Caco-2 (cell line): ENCODE measurements at regions not wholly inside any gene's neighbourhood (a gene's known extent, or its start where the extent isn't known, plus 50 kb on each side); places are given as distances from the start of the nearest gene placed in this dataset.

Experiments used
- BruUV-seq: library from RNA; stranded (reverse); fragments of 400-500 nt; replicated peaks from 2 replicates; lab custom pipeline; 2021; lab: Mats Ljungman, UMichigan
- CTCF ChIA-PET: fragments of 300-600 bp; sonication (Branson Sonifier 250); formaldehyde crosslinking; loops from one replicate; lab custom pipeline; 2022; ENCODE audit warnings: antibody characterized with exemption; lab: Charles Lee
- POLR2A ChIA-PET: fragments of 300-600 bp; sonication (Branson Sonifier 250); formaldehyde crosslinking; loops from one replicate; lab custom pipeline; 2022; ENCODE audit warnings: antibody characterized with exemption; lab: Charles Lee
- DNase-seq, 2 experiments: peaks; one replicate each; pipeline versions ENCODE4 v3.0.0 to v3.0.0-alpha.2; 2020 to 2022
- H3K27me3 ChIP-seq: replicated peaks from 2 replicates; pipeline ENCODE4 v1.6.0; 2011; ENCODE audit warnings: low read length; ENCODE audit not compliant: control insufficient read depth, insufficient read depth
- H3K36me3 ChIP-seq: 2 replicates; pipeline ENCODE4 v1.5.1; 2011; ENCODE audit warnings: low read length; ENCODE audit not compliant: control insufficient read depth, insufficient read depth
- H3K4me1 ChIP-seq: fragments of 250-450 bp; sonication (Bioruptor Pico); 2 replicates; pipeline ENCODE4 v1.5.1; 2020; ENCODE audit warnings: mild to moderate bottlenecking
- H3K4me3 ChIP-seq: 2 replicates; pipeline ENCODE4 v1.5.1; 2011; ENCODE audit warnings: low read depth, mild to moderate bottlenecking, control low read depth, low read length
- H3K9me3 ChIP-seq: fragments of 250-450 bp; sonication (Bioruptor Pico); 2 replicates; pipeline ENCODE4 v1.5.1; 2020; ENCODE audit warnings: mild to moderate bottlenecking, moderate library complexity
- H3K27ac Mint-ChIP-seq: one replicate; pipeline ENCODE4 v1.8.0; 2022; ENCODE audit warnings: mixed read lengths; ENCODE audit not compliant: unreplicated experiment
- H3K27me3 Mint-ChIP-seq: one replicate; pipeline ENCODE4 v1.8.0; 2022; ENCODE audit warnings: mixed read lengths; ENCODE audit not compliant: insufficient read depth, unreplicated experiment
- H3K36me3 Mint-ChIP-seq: one replicate; pipeline ENCODE4 v1.8.0; 2022; ENCODE audit warnings: mild to moderate bottlenecking, mixed read lengths; ENCODE audit not compliant: insufficient read depth, unreplicated experiment
- H3K4me1 Mint-ChIP-seq: one replicate; pipeline ENCODE4 v1.8.0; 2022; ENCODE audit warnings: low read depth, mixed read lengths; ENCODE audit not compliant: unreplicated experiment
- H3K4me3 Mint-ChIP-seq: one replicate; pipeline ENCODE4 v1.8.0; 2022; ENCODE audit warnings: mild to moderate bottlenecking, moderate library complexity, mixed read lengths; ENCODE audit not compliant: unreplicated experiment
- H3K9me3 Mint-ChIP-seq: one replicate; pipeline ENCODE4 v1.8.0; 2022; ENCODE audit warnings: mixed read lengths; ENCODE audit not compliant: unreplicated experiment
- CTCF ChIP-seq, 2 experiments: fragments of 200-600 bp in 1 of 2; IDR thresholded peaks; 1 replicate in 1 of 2; 2 replicates in 1 of 2; pipeline versions ENCODE4 v1.5.1 to v1.8.0; 2011 to 2022; ENCODE audit warnings: antibody characterized with exemption in 1 of 2, control low read depth in 1 of 2, inconsistent platforms in 1 of 2, low read depth in 1 of 2, low read length in 1 of 2, mild to moderate bottlenecking in 1 of 2, moderate library complexity in 1 of 2; ENCODE audit not compliant: insufficient read depth in 1 of 2, severe bottlenecking in 1 of 2, unreplicated experiment in 1 of 2
- intact Hi-C: fragments of 100-400 bp; cut with micrococcal nuclease; formaldehyde crosslinking; loops from one replicate; pipeline ENCODE4 v1.10.0; 2022; ENCODE audit not compliant: unreplicated experiment

DNA sequence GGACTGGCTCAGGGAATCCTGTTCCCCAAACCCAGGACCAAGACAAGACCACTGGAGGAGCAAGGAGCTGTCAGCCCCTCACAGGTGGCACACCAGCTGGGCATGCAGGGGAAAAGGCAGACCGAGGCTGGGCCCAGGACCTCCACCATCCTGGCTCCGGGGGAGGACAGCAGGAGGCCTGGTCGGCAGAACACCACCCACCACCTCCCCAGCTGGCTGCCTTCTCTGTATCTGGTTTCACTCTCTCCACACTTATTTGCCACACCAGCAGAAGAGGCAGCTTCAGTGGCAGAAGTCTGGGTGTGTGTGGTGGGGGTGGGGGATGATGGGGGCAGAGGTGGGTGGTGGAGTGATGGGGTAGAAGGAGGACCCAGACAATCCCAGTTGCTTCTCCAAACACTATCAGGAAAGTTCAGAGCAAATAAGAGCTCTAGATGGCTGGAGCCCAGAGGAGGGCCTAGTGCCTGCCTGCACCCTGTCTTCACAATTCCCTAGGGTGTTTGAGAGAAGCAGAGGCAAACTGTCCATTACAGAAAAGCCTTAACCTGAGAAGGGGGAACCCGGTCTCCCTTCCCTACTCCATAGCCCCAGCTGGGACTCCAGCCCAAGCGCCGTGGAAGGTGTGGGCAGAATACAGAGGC lies 51.9 kb upstream of the CDON start:
- H3K4me1 Mint-ChIP-seq, result peaks cover 10% of the 10 kb centered on the region
- no peak overlapping the region for H3K4me3 Mint-ChIP-seq
- H3K27ac Mint-ChIP-seq, result no peak overlapping the region
- H3K9me3 Mint-ChIP-seq, result no peaks in the 10 kb centered on the region
- intact Hi-C loops, result no loop called here
- DNase-seq, result no peak
- no peak for TF ChIP-seq CTCF (IDR thresholded peaks at IDR 0.05; ENCODE audit: insufficient read depth in 1 of 2, low read depth in 1 of 2, low read length in 1 of 2, severe bottlenecking in 1 of 2, unreplicated experiment in 1 of 2)
- Histone ChIP-seq H3K4me3 (no peak overlapping the region), H3K27me3 (no peaks in the 10 kb centered on the region), H3K36me3 (no peaks in the 10 kb centered on the region), H3K9me3 (no peaks in the 10 kb centered on the region), H3K4me1 (no peaks in the 10 kb centered on the region; the same call in 1 of the 2 replicates)
- ChIA-PET POLR2A (no interaction called here), CTCF (interaction anchor here (0.6 to 0.8 kb wide), 2 partner anchors 34 to 222 kb away, joined by 3 to 8 read pairs; no protein-coding TSS in a partner anchor)
- H3K36me3 Mint-ChIP-seq, result no peaks in the 10 kb centered on the region
- no peaks in the 10 kb centered on the region for H3K27me3 Mint-ChIP-seq
- no TSS peak for BruUV-seq

DNA sequence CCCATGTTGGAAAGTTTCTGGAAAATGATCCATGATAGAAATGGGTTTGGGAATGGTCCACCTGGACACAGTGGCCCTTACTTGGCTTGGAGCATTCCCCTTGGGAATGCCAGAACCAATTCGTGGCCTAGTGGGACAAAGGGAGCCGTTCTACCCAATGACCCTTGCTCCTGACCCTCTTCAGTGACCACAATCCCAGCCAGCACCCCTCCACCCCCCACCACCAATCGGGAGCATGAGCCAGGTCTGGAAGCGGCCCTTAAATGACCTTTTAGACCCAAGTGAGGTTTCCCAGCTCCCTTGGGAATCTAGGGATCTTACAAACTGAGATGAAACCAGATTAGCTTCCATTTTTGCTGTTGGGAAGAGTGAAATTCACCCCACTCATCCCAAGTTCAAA lies 51.3 kb upstream of the CDON start:
- Mint-ChIP-seq H3K36me3 (no peaks in the 10 kb centered on the region), H3K9me3 (no peaks in the 10 kb centered on the region), H3K27ac (no peak overlapping the region), H3K27me3 (no peaks in the 10 kb centered on the region), H3K4me3 (no peak overlapping the region), H3K4me1 (peaks cover 10% of the 10 kb centered on the region)
- Histone ChIP-seq H3K4me3 (no peak overlapping the region), H3K4me1 (no peaks in the 10 kb centered on the region; the same call in 1 of the 2 replicates), H3K9me3 (no peaks in the 10 kb centered on the region), H3K36me3 (no peaks in the 10 kb centered on the region), H3K27me3 (no peaks in the 10 kb centered on the region)
- TF ChIP-seq CTCF (IDR thresholded peaks at IDR 0.05; ENCODE audit: insufficient read depth in 1 of 2, low read depth in 1 of 2, low read length in 1 of 2, severe bottlenecking in 1 of 2, unreplicated experiment in 1 of 2), result no peak
- POLR2A ChIA-PET, result interaction anchor here (0.6 kb wide), 1 partner anchor 26 kb away, joined by 3 read pairs; no protein-coding TSS in a partner anchor
- intact Hi-C loops, result no loop called here
- DNase-seq, result no peak
- BruUV-seq, result no TSS peak
- CTCF ChIA-PET, result interaction anchor here (0.6 to 0.8 kb wide), 2 partner anchors 34 to 222 kb away, joined by 3 to 8 read pairs; no protein-coding TSS in a partner anchor

DNA sequence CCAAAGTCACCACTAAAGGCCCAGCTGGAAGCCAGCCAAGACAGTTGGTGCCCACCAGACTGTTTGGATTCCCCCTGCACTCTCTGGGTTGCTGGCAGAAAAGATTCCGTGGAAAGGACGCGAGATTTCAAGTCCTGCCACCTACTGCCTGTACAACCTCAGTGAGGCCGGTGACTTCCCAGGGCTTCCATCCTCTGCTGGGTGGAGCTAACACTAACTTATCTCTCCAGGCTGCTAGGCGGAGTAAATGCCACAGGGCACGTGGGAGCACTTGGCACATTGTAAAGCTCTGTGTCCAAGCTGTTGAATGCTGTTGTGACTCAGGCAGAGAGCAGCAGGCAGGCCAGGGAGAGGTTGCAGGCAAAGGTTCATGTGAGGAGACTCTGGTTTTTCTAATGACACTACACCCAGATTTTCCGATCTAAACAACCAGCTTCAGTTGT lies 50.9 kb upstream of the CDON start:
- H3K27ac Mint-ChIP-seq, result no peak overlapping the region

More for the DNA sequence above, 50.9 kb upstream of the CDON start:
- POLR2A ChIA-PET, result interaction anchor here (0.6 kb wide), 1 partner anchor 25 kb away, joined by 3 read pairs; no protein-coding TSS in a partner anchor
- DNase-seq, result peak; percentile 61 to 68
- no peaks in the 10 kb centered on the region; the same call in 1 of the 2 replicates for H3K4me1 ChIP-seq
- H3K9me3 ChIP-seq, result no peaks in the 10 kb centered on the region
- Mint-ChIP-seq H3K27me3 (no peaks in the 10 kb centered on the region), H3K4me3 (no peak overlapping the region), H3K9me3 (no peaks in the 10 kb centered on the region), H3K4me1 (peaks cover 10% of the 10 kb centered on the region), H3K36me3 (no peaks in the 10 kb centered on the region)
- H3K36me3 ChIP-seq, result no peaks in the 10 kb centered on the region
- H3K27me3 ChIP-seq, result no peaks in the 10 kb centered on the region
- intact Hi-C loops, result no loop called here
- BruUV-seq, result no TSS peak
- CTCF ChIA-PET, result no interaction called here
- no peak overlapping the region for H3K4me3 ChIP-seq
- peak in 1 of 2 experiments; percentile 27 for TF ChIP-seq CTCF (IDR thresholded peaks at IDR 0.05; ENCODE audit: insufficient read depth in 1 of 2, low read depth in 1 of 2, low read length in 1 of 2, severe bottlenecking in 1 of 2, unreplicated experiment in 1 of 2)
